K562 (cell line): ENCODE measurements at regions not wholly inside any gene's neighbourhood (a gene's known extent, or its start where the extent isn't known, plus 50 kb on each side); places are given as distances from the start of the nearest gene placed in this dataset.

Source experiments
- ATAC-seq: fragments of 200-7000 bp; cut with Tn5 transposase; 3 replicates; pipeline ENCODE4 v1.9.1; 2020; ENCODE audit warnings: moderate library complexity
- BruUV-seq: library from RNA; stranded (reverse); fragments of 400-500 nt; replicated peaks from 2 replicates; lab custom pipeline; 2021; lab: Mats Ljungman, UMichigan
- CTCF ChIA-PET: fragments of 300-600 bp; formaldehyde crosslinking; extraction: SDS; loops from one replicate; lab custom pipeline; 2021; ENCODE audit warnings: low intra/inter-chr PET ratio; lab: Yijun Ruan, JAX
- POLR2A ChIA-PET: fragments of 300-600, 350-650 bp; sonication (Branson Sonifier 250); formaldehyde crosslinking; extraction: SDS; loops from one replicate; lab custom pipeline; 2021; ENCODE audit warnings: antibody characterized with exemption, inconsistent platforms; lab: Yijun Ruan, JAX
- DNase-seq, 4 experiments: peaks; one replicate each; pipeline versions ENCODE4 v3.0.0 to v3.0.0-alpha.2; 2011 to 2018; ENCODE audit warnings: low spot score in 3 of 4, mixed read lengths in 3 of 4; ENCODE audit errors: extremely low read depth in 1 of 4
- FAIRE-seq: peaks from 2 replicates; lab custom pipeline; 2011; peaks lifted over from hg19 to GRCh38; lab: Jason Lieb, UNC
- H2AFZ ChIP-seq: 2 replicates; pipeline ENCODE4 v1.6.0; 2011; ENCODE audit warnings: low read depth, low read length, control low read depth, inconsistent platforms
- H3K27ac ChIP-seq: fragments of 200-600 bp; 3 replicates; pipeline ENCODE4 v1.8.0; 2011; ENCODE audit warnings: low read depth, mild to moderate bottlenecking, control low read depth, inconsistent platforms, low read length, moderate library complexity, mixed read lengths; ENCODE audit errors: extremely low read depth
- H3K27me3 ChIP-seq, 2 experiments: fragments of 300-600 bp in 1 of 2; 2 replicates in 1 of 2; 3 replicates in 1 of 2; pipeline versions ENCODE4 v1.6.0 to v1.8.0; 2011; ENCODE audit warnings: inconsistent platforms in 2 of 2, low read length in 2 of 2, mild to moderate bottlenecking in 1 of 2, mixed read lengths in 1 of 2, moderate library complexity in 1 of 2; ENCODE audit not compliant: control insufficient read depth in 2 of 2, insufficient read depth in 2 of 2
- H3K36me3 ChIP-seq: fragments of 300-600 bp; 3 replicates; pipeline ENCODE4 v1.8.0; 2011; ENCODE audit warnings: mild to moderate bottlenecking, low read length, inconsistent platforms; ENCODE audit not compliant: control insufficient read depth, insufficient read depth
- H3K4me1 ChIP-seq, 2 experiments: fragments of 200-600 bp in 1 of 2; replicated peaks in 1 of 2; 2 replicates in 1 of 2; 3 replicates in 1 of 2; pipeline versions ENCODE4 v1.5.1 to v1.8.0; 2011; ENCODE audit warnings: inconsistent platforms in 2 of 2, low read length in 2 of 2, mild to moderate bottlenecking in 1 of 2, mixed read lengths in 1 of 2, moderate library complexity in 1 of 2; ENCODE audit not compliant: control insufficient read depth in 2 of 2, insufficient read depth in 2 of 2
- H3K4me2 ChIP-seq: 2 replicates; pipeline ENCODE4 v1.6.1; 2011; ENCODE audit warnings: low read length, control low read depth, inconsistent platforms, mixed read lengths; ENCODE audit not compliant: insufficient read depth
- H3K4me3 ChIP-seq: fragments of 200-600 bp; sonication (generic), shearing (Covaris generic); 2 replicates; pipeline ENCODE4 v1.5.1; 2016; ENCODE audit warnings: control low read depth, inconsistent platforms
- H3K79me2 ChIP-seq: fragments of 200-600 bp; 3 replicates; pipeline ENCODE4 v1.8.0; 2011; ENCODE audit warnings: low read length, inconsistent platforms; ENCODE audit not compliant: control insufficient read depth, insufficient read depth
- H3K9ac ChIP-seq, 2 experiments: 2 replicates each; pipeline versions ENCODE4 v1.6.0 to v1.6.1; 2011; ENCODE audit warnings: low read depth in 2 of 2, low read length in 2 of 2, control low read depth in 1 of 2, inconsistent platforms in 1 of 2, mild to moderate bottlenecking in 1 of 2, mixed read lengths in 1 of 2; ENCODE audit not compliant: insufficient read depth in 1 of 2
- H3K9me1 ChIP-seq: one replicate; pipeline ENCODE4 v1.6.0; 2011; ENCODE audit warnings: inconsistent platforms, mild to moderate bottlenecking, low read length, moderate library complexity; ENCODE audit not compliant: control insufficient read depth, insufficient read depth
- H3K9me3 ChIP-seq: replicated peaks from 2 replicates; pipeline ENCODE4 v1.5.1; 2011; ENCODE audit warnings: low read depth, low read length, inconsistent platforms; ENCODE audit not compliant: control insufficient read depth, insufficient read depth
- H4K20me1 ChIP-seq: replicated peaks from 2 replicates; pipeline ENCODE4 v1.6.1; 2011; ENCODE audit warnings: low read length, inconsistent platforms, mixed read lengths; ENCODE audit not compliant: control insufficient read depth, insufficient read depth
- CTCF ChIP-seq, 3 experiments: IDR thresholded peaks in 2 of 3; conservative IDR thresholded peaks in 1 of 3; 2 replicates each; pipeline ENCODE4 v1.5.1; 2011 to 2012; ENCODE audit warnings: low read length in 3 of 3, mild to moderate bottlenecking in 3 of 3, control low read depth in 2 of 3, improper control_type of control experiment in 1 of 3, inconsistent platforms in 1 of 3, low read depth in 1 of 3, mixed read lengths in 1 of 3, moderate library complexity in 1 of 3; ENCODE audit not compliant: insufficient read depth in 2 of 3
- FOXK1 ChIP-seq: sonication (generic); formaldehyde crosslinking; IDR thresholded peaks from 2 replicates; pipeline ENCODE4 v1.8.0; 2022; ENCODE audit warnings: missing genetic modification reagents, mild to moderate bottlenecking, borderline replicate concordance
- HMG20A ChIP-seq: fragments of 450-650 bp; formaldehyde crosslinking; conservative IDR thresholded peaks from 2 replicates; pipeline ENCODE4 v1.4.0; 2020; ENCODE audit warnings: mild to moderate bottlenecking, mixed read lengths
- HMG20B ChIP-seq: fragments of 250-450 bp; sonication (Bioruptor Pico); IDR thresholded peaks from 2 replicates; pipeline ENCODE4 v1.5.0; 2021; ENCODE audit warnings: mild to moderate bottlenecking
- IRF9 ChIP-seq: fragments of 450-650 bp; IDR thresholded peaks from 2 replicates; pipeline ENCODE4 v1.6.1; 2016; ENCODE audit warnings: missing biosample characterization, missing genetic modification characterization
- MAFK ChIP-seq: IDR thresholded peaks from 2 replicates; pipeline ENCODE4 v1.6.1; 2011; ENCODE audit warnings: low read length, improper control_type of control experiment
- SRF ChIP-seq, 2 experiments: fragments of 250-450, 450-650 bp in 1 of 2; sonication (Bioruptor Pico) in 1 of 2; sonication (generic) in 1 of 2; formaldehyde crosslinking; IDR thresholded peaks; 2 replicates each; pipeline versions ENCODE4 v1.5.0 to v1.5.1; 2020 to 2022; ENCODE audit warnings: mild to moderate bottlenecking in 1 of 2, missing genetic modification reagents in 1 of 2
- TEAD4 ChIP-seq, 2 experiments: sonication (generic) in 1 of 2; formaldehyde crosslinking in 1 of 2; IDR thresholded peaks; 2 replicates each; pipeline versions ENCODE4 v1.6.1 to v1.8.0; 2012 to 2022; ENCODE audit warnings: borderline replicate concordance in 1 of 2, inconsistent platforms in 1 of 2, low read length in 1 of 2, mild to moderate bottlenecking in 1 of 2, missing genetic modification reagents in 1 of 2
- TRIM24 ChIP-seq, 2 experiments: fragments of 450-650 bp; IDR thresholded peaks; 2 replicates each; pipeline ENCODE4 v1.6.1; 2016
- WHSC1 ChIP-seq: IDR thresholded peaks from one replicate; pipeline ENCODE4 v1.6.1; 2012; ENCODE audit warnings: low read length, control low read depth, inconsistent platforms
- ZNF318 ChIP-seq, 2 experiments: fragments of 450-650 bp; IDR thresholded peaks; 2 replicates each; pipeline ENCODE4 v1.6.1; 2016; ENCODE audit warnings: mild to moderate bottlenecking in 2 of 2, borderline replicate concordance in 1 of 2, low read depth in 1 of 2, moderate library complexity in 1 of 2
- ZNF717 ChIP-seq: fragments of 250-450 bp; sonication (Bioruptor Pico); IDR thresholded peaks from 2 replicates; pipeline ENCODE4 v1.5.0; 2021
- WGBS: fragments of 100-300 bp; shearing (Covaris generic); methylation state at CpG from one replicate; pipeline ENCODE4 v1.1.6; 2016; ENCODE audit warnings: low coverage, mixed read lengths; ENCODE audit not compliant: insufficient coverage; ENCODE audit errors: missing lambda C conversion rate; 5-methylcytosine and 5-hydroxymethylcytosine counted together
- in situ Hi-C: fragments of 300-500 bp; cut with MboI; formaldehyde crosslinking; loops from 4 replicates; pipeline ENCODE4 v1.15.0; 2018; ENCODE audit warnings: inconsistent platforms, mixed read lengths
- intact Hi-C: fragments of 100-400 bp; cut with micrococcal nuclease; formaldehyde crosslinking; loops from 2 replicates; pipeline ENCODE4 v1.14.2; 2022

GRCh38 chr21:34018910-34019309 is 54.5 kb upstream of the MRPS6 start:
- CTCF ChIA-PET, result no interaction called here
- no peak for FAIRE-seq
- no peaks in the 10 kb centered on the region for H3K27me3 ChIP-seq
- TF ChIP-seq WHSC1 (no peak), ZNF318 (IDR thresholded peaks at IDR 0.05; ENCODE audit: borderline replicate concordance in 1 of 2, low read depth in 1 of 2) (no peak), TEAD4 (IDR thresholded peaks at IDR 0.05; ENCODE audit: low read length) (no peak), TEAD4 (CRISPR knock-in tag; IDR thresholded peaks at IDR 0.05; ENCODE audit: borderline replicate concordance) (no peak), CTCF (IDR thresholded peaks at IDR 0.05 in 2 of 3, conservative IDR thresholded peaks at IDR 0.05 in 1 of 3; ENCODE audit: insufficient read depth in 2 of 3, low read depth in 1 of 3, low read length in 3 of 3) (no peak), HMG20A (CRISPR knock-in tag) (no peak), ZNF717 (CRISPR knock-in tag) (no peak), FOXK1 (CRISPR knock-in tag) (no peak), MAFK (no peak), TRIM24 (IDR thresholded peaks at IDR 0.05) (no peak), SRF (CRISPR knock-in tag; IDR thresholded peaks at IDR 0.05) (no peak), HMG20B (CRISPR knock-in tag) (no peak), IRF9 (tag) (no peak)

More at GRCh38 chr21:34018910-34019309, 54.5 kb upstream of the MRPS6 start:
- H3K4me1 ChIP-seq, result peaks cover 0 to 21% of the 10 kb centered on the region in 2 experiments; a peak in 4 of 5 replicates
- H3K27ac ChIP-seq, result no peak overlapping the region
- no peaks in the 10 kb centered on the region for H3K36me3 ChIP-seq
- POLR2A ChIA-PET, result interaction anchor here (1.0 kb wide), 1 partner anchor 10 kb away, joined by 3 read pairs; no protein-coding TSS in a partner anchor
- no peak overlapping the region for H3K4me2 ChIP-seq
- H2AFZ ChIP-seq, result no peak overlapping the region
- no peaks in the 10 kb centered on the region for H3K9me3 ChIP-seq
- H3K79me2 ChIP-seq, result no peaks in the 10 kb centered on the region
- in situ Hi-C loops, result no loop called here
- no TSS peak for BruUV-seq
- WGBS, result 14% methylated on average over 1 of the region's 1 CpG
- ATAC-seq (no peak), DNase-seq (no peak)
- intact Hi-C loops, result no loop called here
- no peaks in the 10 kb centered on the region for H3K9me1 ChIP-seq
- no peaks in the 10 kb centered on the region for H4K20me1 ChIP-seq
- H3K9ac ChIP-seq, result no peak overlapping the region
- H3K4me3 ChIP-seq, result no peak overlapping the region
